Neural cell (in vitro differentiated cells): ENCODE measurements at regions not wholly inside any gene's neighbourhood (a gene's known extent, or its start where the extent isn't known, plus 50 kb on each side); places are given as distances from the start of the nearest gene placed in this dataset.

Experiments used
- H2AFZ ChIP-seq: fragments of 200-600, 300-800 bp; sonication (generic), shearing (Covaris generic); 2 replicates; pipeline ENCODE4 v1.6.0; 2014; ENCODE audit warnings: low read depth, mild to moderate bottlenecking, antibody characterized with exemption, low read length, moderate library complexity
- H3F3A ChIP-seq: fragments of 200-600 bp; shearing (Covaris generic); 2 replicates; pipeline ENCODE4 v1.6.1; 2016; ENCODE audit warnings: mild to moderate bottlenecking, moderate library complexity, mixed read lengths, antibody characterized with exemption, low read length; ENCODE audit not compliant: insufficient read depth, poor library complexity, severe bottlenecking
- H3K27ac ChIP-seq: fragments of 200-600, 300-800 bp; sonication (generic), shearing (Covaris generic); 2 replicates; pipeline ENCODE4 v1.5.1; 2014; ENCODE audit warnings: mild to moderate bottlenecking, low read length, moderate library complexity
- H3K27me3 ChIP-seq: fragments of 300-800, 200-600 bp; sonication (generic), shearing (Covaris generic); 2 replicates; pipeline ENCODE4 v1.6.0; 2014; ENCODE audit warnings: mild to moderate bottlenecking, low read depth, low read length, moderate library complexity; ENCODE audit not compliant: insufficient read depth
- H3K36me3 ChIP-seq: fragments of 300-800, 200-600 bp; sonication (generic), shearing (Covaris generic); 2 replicates; pipeline ENCODE4 v1.5.1; 2014; ENCODE audit warnings: mild to moderate bottlenecking, antibody characterized with exemption, low read length, moderate library complexity; ENCODE audit not compliant: insufficient read depth
- H3K4me2 ChIP-seq: fragments of 300-800, 200-600 bp; sonication (generic), shearing (Covaris generic); 2 replicates; pipeline ENCODE4 v1.6.0; 2014; ENCODE audit warnings: mild to moderate bottlenecking, low read length
- H3K4me3 ChIP-seq: fragments of 300-800, 200-600 bp; sonication (generic), shearing (Covaris generic); 2 replicates; pipeline ENCODE4 v1.5.1; 2014; ENCODE audit warnings: mild to moderate bottlenecking, low read length, moderate library complexity
- H3K79me2 ChIP-seq: fragments of 200-600 bp; shearing (Covaris generic); replicated peaks from 2 replicates; pipeline ENCODE4 v1.6.0; 2014; ENCODE audit warnings: mild to moderate bottlenecking, low read length, moderate library complexity; ENCODE audit not compliant: insufficient read depth
- H3K9ac ChIP-seq: fragments of 300-800, 200-600 bp; sonication (generic), shearing (Covaris generic); 2 replicates; pipeline ENCODE4 v1.6.1; 2016; ENCODE audit warnings: mild to moderate bottlenecking, low read length, mixed read lengths
- H3K9me2 ChIP-seq: fragments of 200-600 bp; shearing (Covaris generic); 2 replicates; pipeline ENCODE4 v1.6.1; 2016; ENCODE audit warnings: mild to moderate bottlenecking, low read length, mixed read lengths; ENCODE audit not compliant: insufficient read depth
- H3K9me3 ChIP-seq: fragments of 200-600, 300-800 bp; sonication (generic), shearing (Covaris generic); 2 replicates; pipeline ENCODE4 v1.6.1; 2016; ENCODE audit warnings: mild to moderate bottlenecking, mixed run types, low read length, moderate library complexity, mixed read lengths
- H4K20me1 ChIP-seq: fragments of 200-600 bp; shearing (Covaris generic); 2 replicates; pipeline ENCODE4 v1.6.1; 2016; ENCODE audit warnings: mild to moderate bottlenecking, mixed run types; ENCODE audit not compliant: insufficient read depth
- EP300 ChIP-seq: fragments of 450-650 bp; conservative IDR thresholded peaks from 2 replicates; pipeline ENCODE4 v1.6.1; 2014; ENCODE audit warnings: antibody characterized with exemption, mild to moderate bottlenecking, moderate library complexity; ENCODE audit not compliant: poor library complexity, severe bottlenecking
- EZH2 ChIP-seq: fragments of 200-600, 300-800 bp; shearing (Covaris generic), sonication (generic); IDR thresholded peaks from 2 replicates; pipeline ENCODE4 v1.6.1; 2014; ENCODE audit warnings: antibody characterized with exemption, low read length, borderline replicate concordance, mild to moderate bottlenecking; ENCODE audit not compliant: insufficient read depth, poor library complexity, severe bottlenecking
- MXI1 ChIP-seq: fragments of 450-650 bp; conservative IDR thresholded peaks from 2 replicates; pipeline ENCODE4 v1.6.1; 2014; ENCODE audit warnings: antibody characterized with exemption, mild to moderate bottlenecking; ENCODE audit not compliant: poor library complexity, severe bottlenecking
- POLR2AphosphoS5 ChIP-seq: IDR thresholded peaks from 2 replicates; pipeline ENCODE4 v1.6.1; 2012
- RAD21 ChIP-seq: fragments of 450-650 bp; conservative IDR thresholded peaks from 2 replicates; pipeline ENCODE4 v1.6.1; 2014; ENCODE audit warnings: antibody characterized with exemption, mild to moderate bottlenecking, moderate library complexity
- SMC3 ChIP-seq: fragments of 450-650 bp; conservative IDR thresholded peaks from 2 replicates; pipeline ENCODE4 v1.6.1; 2014; ENCODE audit warnings: antibody characterized with exemption, mild to moderate bottlenecking, moderate library complexity; ENCODE audit not compliant: poor library complexity
- TAF1 ChIP-seq: IDR thresholded peaks from 2 replicates; pipeline ENCODE4 v1.6.1; 2012; ENCODE audit warnings: low read depth
- TF ChIP-seq, protein P1 (sequence below): fragments of 450-650 bp; IDR thresholded peaks from 2 replicates; pipeline ENCODE4 v1.5.1; 2014; ENCODE audit warnings: antibody characterized with exemption, mild to moderate bottlenecking, moderate library complexity; ENCODE audit not compliant: poor library complexity, severe bottlenecking
- TF ChIP-seq, protein P2 (sequence below): IDR thresholded peaks from 2 replicates; pipeline ENCODE4 v1.6.1; 2012; ENCODE audit warnings: borderline replicate concordance

DNA sequence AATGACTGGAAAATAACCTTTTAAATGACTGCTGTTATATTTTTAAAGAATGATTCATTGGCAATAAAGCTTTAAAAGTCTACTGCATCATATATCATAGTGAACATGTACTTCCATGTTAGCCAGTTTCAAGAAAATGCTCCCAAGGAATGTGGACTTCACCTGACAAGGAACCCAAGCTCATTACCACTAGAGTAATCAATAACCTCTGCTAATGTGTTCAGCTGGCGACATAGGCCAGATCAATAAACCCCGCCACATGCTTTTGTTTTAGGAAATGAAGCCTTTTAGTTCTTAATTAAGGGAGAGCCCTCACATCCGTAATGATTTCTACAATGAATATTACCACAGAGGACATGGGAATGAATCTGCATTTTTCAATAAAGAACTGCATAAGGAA lies 1219.9 kb upstream of the CNTN5 start:
- H3F3A ChIP-seq, result no peaks in the 10 kb centered on the region
- no peak overlapping the region for H3K27ac ChIP-seq
- no peak overlapping the region for H3K9ac ChIP-seq
- no peaks in the 10 kb centered on the region for H3K9me3 ChIP-seq
- no peak overlapping the region for H2AFZ ChIP-seq
- no peaks in the 10 kb centered on the region for H3K9me2 ChIP-seq
- no peaks in the 10 kb centered on the region for H3K27me3 ChIP-seq
- TF ChIP-seq, protein P1, sequence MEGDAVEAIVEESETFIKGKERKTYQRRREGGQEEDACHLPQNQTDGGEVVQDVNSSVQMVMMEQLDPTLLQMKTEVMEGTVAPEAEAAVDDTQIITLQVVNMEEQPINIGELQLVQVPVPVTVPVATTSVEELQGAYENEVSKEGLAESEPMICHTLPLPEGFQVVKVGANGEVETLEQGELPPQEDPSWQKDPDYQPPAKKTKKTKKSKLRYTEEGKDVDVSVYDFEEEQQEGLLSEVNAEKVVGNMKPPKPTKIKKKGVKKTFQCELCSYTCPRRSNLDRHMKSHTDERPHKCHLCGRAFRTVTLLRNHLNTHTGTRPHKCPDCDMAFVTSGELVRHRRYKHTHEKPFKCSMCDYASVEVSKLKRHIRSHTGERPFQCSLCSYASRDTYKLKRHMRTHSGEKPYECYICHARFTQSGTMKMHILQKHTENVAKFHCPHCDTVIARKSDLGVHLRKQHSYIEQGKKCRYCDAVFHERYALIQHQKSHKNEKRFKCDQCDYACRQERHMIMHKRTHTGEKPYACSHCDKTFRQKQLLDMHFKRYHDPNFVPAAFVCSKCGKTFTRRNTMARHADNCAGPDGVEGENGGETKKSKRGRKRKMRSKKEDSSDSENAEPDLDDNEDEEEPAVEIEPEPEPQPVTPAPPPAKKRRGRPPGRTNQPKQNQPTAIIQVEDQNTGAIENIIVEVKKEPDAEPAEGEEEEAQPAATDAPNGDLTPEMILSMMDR, result no peak
- no peak for TF ChIP-seq POLR2AphosphoS5
- no peak for TF ChIP-seq EZH2
- no peak for TF ChIP-seq SMC3
- no peak for TF ChIP-seq TAF1
- no peak for TF ChIP-seq RAD21
- TF ChIP-seq EP300, result no peak
- TF ChIP-seq, protein P2, sequence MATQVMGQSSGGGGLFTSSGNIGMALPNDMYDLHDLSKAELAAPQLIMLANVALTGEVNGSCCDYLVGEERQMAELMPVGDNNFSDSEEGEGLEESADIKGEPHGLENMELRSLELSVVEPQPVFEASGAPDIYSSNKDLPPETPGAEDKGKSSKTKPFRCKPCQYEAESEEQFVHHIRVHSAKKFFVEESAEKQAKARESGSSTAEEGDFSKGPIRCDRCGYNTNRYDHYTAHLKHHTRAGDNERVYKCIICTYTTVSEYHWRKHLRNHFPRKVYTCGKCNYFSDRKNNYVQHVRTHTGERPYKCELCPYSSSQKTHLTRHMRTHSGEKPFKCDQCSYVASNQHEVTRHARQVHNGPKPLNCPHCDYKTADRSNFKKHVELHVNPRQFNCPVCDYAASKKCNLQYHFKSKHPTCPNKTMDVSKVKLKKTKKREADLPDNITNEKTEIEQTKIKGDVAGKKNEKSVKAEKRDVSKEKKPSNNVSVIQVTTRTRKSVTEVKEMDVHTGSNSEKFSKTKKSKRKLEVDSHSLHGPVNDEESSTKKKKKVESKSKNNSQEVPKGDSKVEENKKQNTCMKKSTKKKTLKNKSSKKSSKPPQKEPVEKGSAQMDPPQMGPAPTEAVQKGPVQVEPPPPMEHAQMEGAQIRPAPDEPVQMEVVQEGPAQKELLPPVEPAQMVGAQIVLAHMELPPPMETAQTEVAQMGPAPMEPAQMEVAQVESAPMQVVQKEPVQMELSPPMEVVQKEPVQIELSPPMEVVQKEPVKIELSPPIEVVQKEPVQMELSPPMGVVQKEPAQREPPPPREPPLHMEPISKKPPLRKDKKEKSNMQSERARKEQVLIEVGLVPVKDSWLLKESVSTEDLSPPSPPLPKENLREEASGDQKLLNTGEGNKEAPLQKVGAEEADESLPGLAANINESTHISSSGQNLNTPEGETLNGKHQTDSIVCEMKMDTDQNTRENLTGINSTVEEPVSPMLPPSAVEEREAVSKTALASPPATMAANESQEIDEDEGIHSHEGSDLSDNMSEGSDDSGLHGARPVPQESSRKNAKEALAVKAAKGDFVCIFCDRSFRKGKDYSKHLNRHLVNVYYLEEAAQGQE, result no peak
- no peak for TF ChIP-seq MXI1
- H3K79me2 ChIP-seq, result no peaks in the 10 kb centered on the region
- no peaks in the 10 kb centered on the region for H4K20me1 ChIP-seq
- H3K4me2 ChIP-seq, result no peak overlapping the region
- H3K4me3 ChIP-seq, result no peak overlapping the region
- no peaks in the 10 kb centered on the region for H3K36me3 ChIP-seq

DNA sequence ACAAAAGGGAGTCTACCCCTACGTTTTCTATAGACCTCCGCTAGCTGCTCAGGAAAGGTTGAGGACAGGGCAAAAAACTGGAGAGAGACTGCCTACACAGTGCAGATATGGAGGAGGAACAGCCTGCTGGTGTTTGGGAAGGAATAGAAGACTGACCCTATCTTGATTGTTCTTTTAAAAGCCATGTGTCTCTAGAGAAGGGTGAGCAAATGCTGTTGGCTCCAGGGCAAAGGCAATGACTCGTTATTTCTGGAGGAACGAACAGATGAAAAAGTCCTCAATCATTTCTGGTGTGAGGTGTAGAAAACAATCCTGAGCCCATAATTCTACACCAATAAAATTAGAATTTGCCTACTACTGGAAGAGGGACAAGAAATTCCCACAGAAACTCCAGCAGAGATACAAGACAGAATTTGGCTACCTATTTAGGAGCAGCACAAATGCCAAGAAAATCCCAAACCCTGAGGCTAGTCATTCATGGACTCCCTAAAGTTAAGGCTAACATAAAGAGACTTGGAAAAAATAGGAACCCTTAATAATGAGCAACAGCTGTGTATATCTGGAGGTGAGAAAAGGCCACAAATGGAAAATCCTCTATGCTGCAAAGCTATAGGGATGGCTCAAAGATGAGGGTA lies 1206.3 kb upstream of the CNTN5 start:
- H3K4me3 ChIP-seq, result no peak overlapping the region
- H3F3A ChIP-seq, result no peaks in the 10 kb centered on the region
- H3K4me2 ChIP-seq, result no peak overlapping the region
- no peaks in the 10 kb centered on the region for H3K36me3 ChIP-seq
- no peak overlapping the region for H2AFZ ChIP-seq
- H3K9ac ChIP-seq, result no peak overlapping the region
- H3K79me2 ChIP-seq, result no peaks in the 10 kb centered on the region
- no peak overlapping the region for H3K27ac ChIP-seq
- H3K27me3 ChIP-seq, result no peaks in the 10 kb centered on the region
- H4K20me1 ChIP-seq, result no peaks in the 10 kb centered on the region
- H3K9me3 ChIP-seq, result no peaks in the 10 kb centered on the region
- TF ChIP-seq RAD21 (no peak), MXI1 (no peak), TAF1 (no peak), SMC3 (no peak), EZH2 (no peak), POLR2AphosphoS5 (no peak), EP300 (no peak)
- TF ChIP-seq, protein P2, result no peak
- TF ChIP-seq, protein P1, result no peak
- no peaks in the 10 kb centered on the region for H3K9me2 ChIP-seq
